ENCODE measurements at regions not wholly inside any gene's neighbourhood (a gene's known extent, or its start where the extent isn't known, plus 50 kb on each side); places are given as distances from the start of the nearest gene placed in this dataset.

- no peak for TF ChIP-seq POLR2A (IDR thresholded peaks at IDR 0.05)
- no peak for TF ChIP-seq CTCF (IDR thresholded peaks at IDR 0.05)
- no peak for TF ChIP-seq POLR2AphosphoS5 (IDR thresholded peaks at IDR 0.05)
These were observed 105.7 kb upstream of the CXorf66 start for GRCh38 chrX:140071037-140071436.

Measured in suprapubic skin (tissue), 4 donors.